IMR-90 (cell line): ENCODE measurements at regions not wholly inside any gene's neighbourhood (a gene's known extent, or its start where the extent isn't known, plus 50 kb on each side); places are given as distances from the start of the nearest gene placed in this dataset.

Source experiments
- ATAC-seq: fragments of 200-7000 bp; cut with Tn5 transposase; 2 replicates; pipeline ENCODE4 v1.9.1; 2020; ENCODE audit warnings: low read depth, mild to moderate bottlenecking, moderate library complexity
- BruUV-seq: library from RNA; stranded (reverse); fragments of 400-500 nt; replicated peaks from 2 replicates; lab custom pipeline; 2021; lab: Mats Ljungman, UMichigan
- CTCF ChIA-PET: fragments of 300-600 bp; formaldehyde crosslinking; extraction: SDS; loops from one replicate; lab custom pipeline; 2021; ENCODE audit warnings: antibody characterized with exemption; lab: Yijun Ruan, JAX
- POLR2A ChIA-PET: fragments of 300-600 bp; sonication (Branson Sonifier 250); formaldehyde crosslinking; loops from one replicate; lab custom pipeline; 2022; ENCODE audit warnings: antibody characterized with exemption; ENCODE audit not compliant: unreplicated experiment; lab: Charles Lee
- DNase-seq: peaks from one replicate; pipeline ENCODE4 v3.0.0; 2013
- H2AFZ ChIP-seq: replicated peaks from 2 replicates; pipeline ENCODE3; 2013; ENCODE audit warnings: low read length, mild to moderate bottlenecking; ENCODE audit not compliant: poor library complexity
- H2AK5ac ChIP-seq: 2 replicates; pipeline ENCODE4 v1.6.1; 2013; ENCODE audit warnings: low read depth, low read length, inconsistent platforms
- H2AK9ac ChIP-seq: replicated peaks from 2 replicates; pipeline ENCODE3; 2013; ENCODE audit warnings: mild to moderate bottlenecking, low read depth, low read length, moderate library complexity; ENCODE audit not compliant: poor library complexity
- H2BK120ac ChIP-seq: 2 replicates; pipeline ENCODE4 v1.6.1; 2013; ENCODE audit warnings: low read depth, low read length, inconsistent platforms
- H2BK15ac ChIP-seq: 3 replicates; pipeline ENCODE4 v1.6.1; 2013; ENCODE audit warnings: low read depth, low read length, inconsistent platforms
- H2BK20ac ChIP-seq: 2 replicates; pipeline ENCODE4 v1.6.1; 2013; ENCODE audit warnings: low read depth, mild to moderate bottlenecking, inconsistent platforms, low read length, moderate library complexity
- H2BK5ac ChIP-seq: 2 replicates; pipeline ENCODE4 v1.6.1; 2013; ENCODE audit warnings: mild to moderate bottlenecking, low read depth, low read length, inconsistent platforms; ENCODE audit not compliant: poor library complexity, severe bottlenecking
- H3K14ac ChIP-seq: replicated peaks from 2 replicates; pipeline ENCODE4 v1.6.1; 2013; ENCODE audit warnings: low read depth, low read length, inconsistent platforms
- H3K18ac ChIP-seq: 2 replicates; pipeline ENCODE4 v1.6.1; 2013; ENCODE audit warnings: low read depth, low read length, control low read depth
- H3K23ac ChIP-seq: 2 replicates; pipeline ENCODE4 v1.6.1; 2013; ENCODE audit warnings: low read depth, low read length, inconsistent platforms
- H3K27ac ChIP-seq: 2 replicates; pipeline ENCODE4 v1.5.1; 2013; ENCODE audit warnings: mild to moderate bottlenecking, control low read depth, low read length; ENCODE audit not compliant: insufficient read depth
- H3K27me3 ChIP-seq: 2 replicates; pipeline ENCODE4 v1.6.1; 2013; ENCODE audit warnings: low read length; ENCODE audit not compliant: control insufficient read depth, insufficient read depth
- H3K36me3 ChIP-seq: 2 replicates; pipeline ENCODE4 v1.6.1; 2013; ENCODE audit warnings: low read length, mixed read lengths; ENCODE audit not compliant: control insufficient read depth, insufficient read depth
- H3K4ac ChIP-seq: 2 replicates; pipeline ENCODE4 v1.6.1; 2013; ENCODE audit warnings: low read depth, low read length, inconsistent platforms
- H3K4me1 ChIP-seq: 2 replicates; pipeline ENCODE4 v1.6.1; 2013; ENCODE audit warnings: low read length, mixed read lengths; ENCODE audit not compliant: control insufficient read depth, insufficient read depth
- H3K4me2 ChIP-seq: 2 replicates; pipeline ENCODE4 v1.6.1; 2013; ENCODE audit warnings: low read depth, mild to moderate bottlenecking, control low read depth, low read length, moderate library complexity
- H3K4me3 ChIP-seq: 2 replicates; pipeline ENCODE4 v1.5.1; 2013; ENCODE audit warnings: low read depth, mild to moderate bottlenecking, control low read depth, low read length, moderate library complexity; ENCODE audit not compliant: insufficient read depth
- H3K56ac ChIP-seq: 2 replicates; pipeline ENCODE4 v1.6.1; 2013; ENCODE audit warnings: low read length, inconsistent platforms; ENCODE audit not compliant: insufficient read depth; ENCODE audit errors: extremely low read depth
- H3K79me1 ChIP-seq, 2 experiments: 2 replicates each; pipeline ENCODE4 v1.6.1; 2013; ENCODE audit warnings: low read length in 2 of 2, inconsistent platforms in 1 of 2, low read depth in 1 of 2
- H3K9ac ChIP-seq: 2 replicates; pipeline ENCODE4 v1.6.1; 2013; ENCODE audit warnings: low read depth, low read length, control low read depth
- H3K9me1 ChIP-seq: 2 replicates; pipeline ENCODE4 v1.6.1; 2013; ENCODE audit warnings: low read length, inconsistent platforms; ENCODE audit not compliant: insufficient read depth
- H3K9me3 ChIP-seq: 2 replicates; pipeline ENCODE4 v1.6.1; 2013; ENCODE audit warnings: low read length; ENCODE audit not compliant: control insufficient read depth, insufficient read depth
- H4K20me1 ChIP-seq: 2 replicates; pipeline ENCODE4 v1.6.1; 2013; ENCODE audit warnings: low read length, inconsistent platforms; ENCODE audit not compliant: insufficient read depth
- H4K5ac ChIP-seq: 2 replicates; pipeline ENCODE4 v1.6.1; 2013; ENCODE audit warnings: mild to moderate bottlenecking, low read depth, low read length, control low read depth
- H4K8ac ChIP-seq, 2 experiments: 2 replicates each; pipeline ENCODE4 v1.6.1; 2013; ENCODE audit warnings: low read depth in 2 of 2, low read length in 2 of 2, control low read depth in 1 of 2, inconsistent platforms in 1 of 2
- H4K91ac ChIP-seq: 2 replicates; pipeline ENCODE4 v1.6.1; 2013; ENCODE audit warnings: low read depth, low read length, inconsistent platforms; ENCODE audit not compliant: insufficient read depth
- CEBPB ChIP-seq: IDR thresholded peaks from 2 replicates; pipeline ENCODE4 v1.6.1; 2012; ENCODE audit warnings: low read depth, low read length, improper control_type of control experiment
- POLR2A ChIP-seq: IDR thresholded peaks from 2 replicates; pipeline ENCODE4 v1.6.1; 2012; ENCODE audit warnings: mild to moderate bottlenecking, low read depth, low read length
- WGBS, 2 experiments: methylation state at CpG; one replicate each; pipeline versions ENCODE4 v1.1.5 to v1.1.7; 2013; ENCODE audit warnings: missing lambda C conversion rate in 2 of 2; ENCODE audit not compliant: insufficient read length in 1 of 2; ENCODE audit errors: extremely low coverage in 2 of 2; 5-methylcytosine and 5-hydroxymethylcytosine counted together
- dilution Hi-C: fragments of 300-500 bp; cut with HindIII; formaldehyde crosslinking; loops from one replicate; pipeline ENCODE4 v1.14.3; 2018; ENCODE audit warnings: low sequenced_read_pairs; ENCODE audit not compliant: unreplicated experiment
- in situ Hi-C: fragments of 300-500 bp; cut with MboI; formaldehyde crosslinking; loops from 3 replicates; pipeline ENCODE4 v1.14.3; 2019; ENCODE audit warnings: low sequenced_read_pairs, inconsistent platforms, mixed read lengths
- intact Hi-C: fragments of 100-400 bp; cut with micrococcal nuclease; formaldehyde crosslinking; loops from 2 replicates; pipeline ENCODE4 v1.10.0; 2022

DNA sequence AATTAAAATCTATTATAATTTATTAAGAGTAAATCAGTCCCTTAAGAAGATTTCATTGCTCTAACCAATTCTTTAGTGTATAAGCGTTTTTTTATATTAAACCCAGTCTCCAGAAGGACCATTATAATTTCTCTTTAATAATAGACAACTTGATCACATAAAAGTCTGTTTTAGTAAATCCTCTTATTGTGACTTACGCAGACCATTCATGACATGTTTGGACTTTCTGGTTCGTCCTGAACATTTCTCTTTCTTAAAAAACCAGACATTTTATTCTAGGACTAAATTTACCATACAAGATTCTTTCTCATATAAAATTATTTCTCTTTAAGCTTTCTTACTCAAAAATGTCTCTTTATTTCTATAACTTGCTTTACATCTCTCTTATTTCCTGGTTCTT, 196.2 kb upstream of the RAI14 start:
- no CpG with 5 or more reads among the region's 3 CpGs for WGBS, 2 experiments
- H3K23ac ChIP-seq, result no peak overlapping the region
- H3K27me3 ChIP-seq, result no peaks in the 10 kb centered on the region
- H3K4me1 ChIP-seq, result 0 out of 2 replicates have a peak, but pooled peaks cover under 1% of the 10 kb centered on the region
- no peak overlapping the region for H3K27ac ChIP-seq
- no peak for TF ChIP-seq CEBPB
- TF ChIP-seq POLR2A, result no peak
- no peaks in the 10 kb centered on the region for H3K36me3 ChIP-seq
- no peak overlapping the region for H2BK15ac ChIP-seq
- intact Hi-C loops (no loop called here), in situ Hi-C loops (loop anchor here (5.0 to 25.0 kb wide), 2 partner anchors 463 to 1023 kb away; partner anchors contain the start of gene TARS1), dilution Hi-C loops (no loop called here)
- no peak overlapping the region for H3K4ac ChIP-seq
- no peak overlapping the region for H2BK20ac ChIP-seq
- H3K9ac ChIP-seq, result no peak overlapping the region
- 0 out of 2 replicates have a peak, but pooled peaks cover 2% of the 10 kb centered on the region for H3K9me3 ChIP-seq
- no peak overlapping the region for H3K4me3 ChIP-seq
- H2AK9ac ChIP-seq, result no peak overlapping the region
- ATAC-seq, result no peak
- H3K14ac ChIP-seq, result no peak overlapping the region
- H4K20me1 ChIP-seq, result no peaks in the 10 kb centered on the region
- no peak overlapping the region for H3K56ac ChIP-seq
- no peak overlapping the region for H4K91ac ChIP-seq
- POLR2A ChIA-PET, result no interaction called here
- no peaks in the 10 kb centered on the region for H3K9me1 ChIP-seq
- no peaks in the 10 kb centered on the region for H3K79me1 ChIP-seq
- H2BK120ac ChIP-seq, result no peak overlapping the region
- H3K4me2 ChIP-seq, result no peak overlapping the region
- H2AK5ac ChIP-seq, result no peak overlapping the region
- H2AFZ ChIP-seq, result no peak overlapping the region
- no peak overlapping the region for H4K8ac ChIP-seq
- no TSS peak for BruUV-seq
- CTCF ChIA-PET, result interaction anchor here (1.1 to 1.4 kb wide), 3 partner anchors 463 to 490 kb away, joined by 3 to 6 read pairs (median 4); no protein-coding TSS in a partner anchor
- H2BK5ac ChIP-seq, result no peak overlapping the region
- DNase-seq, result no peak
- no peak overlapping the region for H3K18ac ChIP-seq
- H4K5ac ChIP-seq, result no peak overlapping the region
